GM18951 (cell line): ENCODE measurements at regions not wholly inside any gene's neighbourhood (a gene's known extent, or its start where the extent isn't known, plus 50 kb on each side); places are given as distances from the start of the nearest gene placed in this dataset.
"Not testable (repeated sequence)": the region's sequence is repeated elsewhere in the genome, so short reads cannot be mapped to it uniquely, and the experiment has no call there.

Experiments
- POLR2A ChIP-seq: IDR thresholded peaks from 4 replicates; pipeline ENCODE4 v1.6.1; 2011; ENCODE audit warnings: mild to moderate bottlenecking; ENCODE audit not compliant: insufficient read length, insufficient read depth; ENCODE audit errors: extremely low read depth
- in situ Hi-C: fragments of 300-500 bp; cut with MboI; formaldehyde crosslinking; loops from one replicate; pipeline ENCODE4 v1.12.0; 2022; ENCODE audit warnings: low sequenced_read_pairs, mixed read lengths, inconsistent platforms; ENCODE audit not compliant: unreplicated experiment

- no peak for TF ChIP-seq POLR2A
- in situ Hi-C loops = no loop called here
Observed at GRCh38 chr5:99814321-99815063, 720.7 kb upstream of the FAM174A start.

DNA sequence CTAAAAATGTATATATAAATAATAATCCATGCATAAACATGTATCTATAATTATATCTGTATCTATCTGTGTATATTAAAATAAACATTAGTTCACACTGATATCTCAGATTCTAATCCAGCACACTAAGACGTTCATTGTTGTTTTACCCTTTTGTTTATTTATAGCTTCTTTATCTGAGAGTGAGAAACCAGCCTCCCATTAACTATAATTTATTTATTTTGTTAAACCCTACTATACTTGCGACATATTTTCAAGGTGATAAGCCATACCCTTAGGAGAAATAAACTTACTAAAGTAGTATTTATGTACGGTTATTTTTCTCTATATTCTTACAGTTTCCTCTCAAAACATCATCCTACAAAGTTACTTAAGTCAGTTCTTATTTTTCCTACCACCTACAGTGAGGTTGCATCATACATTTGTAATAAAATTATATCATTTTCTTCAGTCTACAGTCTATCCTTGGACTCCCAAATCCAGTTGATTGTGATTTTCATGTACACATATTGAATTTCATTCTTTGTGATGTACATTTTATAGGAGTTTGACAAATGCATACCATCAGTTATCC lies 726.4 kb upstream of the FAM174A start:
- no peak for TF ChIP-seq POLR2A
- in situ Hi-C loops = no loop called here

DNA sequence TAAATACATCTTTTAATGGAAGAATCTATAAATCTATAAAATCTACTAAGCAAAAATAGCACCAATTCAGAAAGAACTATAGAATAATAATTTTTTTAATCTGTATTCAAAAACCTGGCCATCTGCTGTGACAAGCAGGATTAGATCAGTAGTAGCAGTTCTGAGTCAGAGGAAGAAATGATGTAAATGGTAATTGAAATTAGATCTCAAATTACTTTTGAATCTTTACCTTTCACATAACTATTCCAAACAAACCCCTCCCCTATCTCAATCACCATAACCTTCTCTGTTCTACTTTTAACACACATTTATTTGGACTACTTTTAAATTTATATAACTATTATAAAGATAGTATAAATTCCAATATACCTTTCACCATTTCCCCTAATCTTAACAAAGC lies 727.8 kb upstream of the FAM174A start:
- TF ChIP-seq POLR2A = no peak
- in situ Hi-C loops = no loop called here

DNA sequence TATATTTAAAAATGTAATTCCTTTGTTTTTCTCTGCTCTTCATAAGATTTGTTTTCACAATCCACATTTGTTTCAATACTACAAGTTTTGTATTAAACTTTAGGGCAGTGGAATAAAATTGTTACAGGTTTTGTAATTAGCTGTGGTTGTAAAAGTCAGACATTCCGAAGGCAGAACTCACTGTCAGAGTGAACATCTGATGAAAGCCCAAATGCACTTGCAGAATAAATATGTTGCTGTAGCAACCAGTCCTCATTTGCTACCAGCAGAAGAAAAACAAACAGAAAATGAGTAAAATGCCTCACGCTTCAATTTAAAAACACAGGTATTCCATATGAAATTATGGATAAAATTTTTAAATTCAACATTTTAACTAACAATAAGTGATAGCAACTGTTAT lies 740.1 kb upstream of the FAM174A start:
- TF ChIP-seq POLR2A = no peak
- in situ Hi-C loops = no loop called here

DNA sequence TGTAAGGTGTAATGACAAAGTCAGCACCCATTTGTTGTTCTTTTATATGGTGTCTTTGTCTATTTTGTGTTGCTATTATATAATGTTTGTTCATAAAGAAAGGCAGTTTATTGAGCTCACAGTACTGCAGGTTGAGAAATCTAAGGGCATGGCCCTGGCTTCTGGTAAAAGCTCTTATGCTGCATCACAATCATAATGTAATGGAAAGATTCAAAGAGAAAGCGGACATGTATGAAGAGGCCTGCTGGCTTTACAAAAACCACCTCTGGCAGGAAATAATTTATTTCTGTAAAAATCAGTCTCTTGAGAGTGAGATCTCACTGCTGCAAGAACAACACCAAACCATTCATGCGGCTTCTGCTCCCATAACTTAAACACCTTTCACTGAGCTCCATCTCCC lies 746.7 kb upstream of the FAM174A start:
- TF ChIP-seq POLR2A = no peak
- in situ Hi-C loops = no loop called here

DNA sequence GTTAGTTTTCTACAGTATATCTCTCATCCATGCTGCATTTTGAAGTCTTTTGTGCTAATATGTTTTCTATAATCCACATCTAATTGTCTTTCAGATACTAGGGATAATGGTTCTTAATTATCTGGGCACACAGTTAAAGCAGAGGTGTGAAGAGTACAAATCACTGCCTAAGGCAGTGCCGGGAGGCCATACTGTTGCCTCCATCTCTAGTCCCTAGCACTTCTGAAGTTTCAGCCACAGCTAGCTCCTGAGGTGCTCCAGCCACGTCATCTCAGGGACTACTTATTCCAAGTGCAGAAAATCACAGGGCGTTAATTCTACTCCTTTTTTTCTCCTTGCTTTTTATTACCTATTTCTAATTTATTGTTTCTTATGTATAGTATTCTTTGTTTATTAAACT lies 760.0 kb upstream of the FAM174A start:
- in situ Hi-C loops = no loop called here
- TF ChIP-seq POLR2A = no peak

DNA sequence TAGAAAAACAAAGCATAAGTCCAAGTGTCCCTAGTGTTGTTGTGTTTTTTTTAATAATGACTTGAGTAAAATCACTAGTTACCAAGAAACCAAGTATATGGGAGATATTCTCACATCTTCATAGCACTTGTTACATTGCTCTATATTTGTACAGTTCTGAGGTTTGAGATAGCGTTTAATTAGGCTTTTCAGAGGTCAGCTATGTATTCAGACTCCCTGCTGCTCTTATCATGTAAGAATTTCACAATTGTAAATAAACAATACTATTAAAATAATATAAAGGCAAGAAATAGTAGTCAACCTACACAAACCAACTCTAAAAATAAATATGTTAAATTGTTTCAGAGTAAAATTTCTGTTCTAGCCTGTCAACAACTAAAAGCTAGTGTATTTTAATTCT lies 761.9 kb upstream of the FAM174A start:
- TF ChIP-seq POLR2A = no peak
- in situ Hi-C loops = no loop called here

GRCh38 chr5:99771296-99771695 lies 763.9 kb upstream of the FAM174A start:
- in situ Hi-C loops = no loop called here
- no peak for TF ChIP-seq POLR2A

GRCh38 chr5:99765011-99765410 lies 770.2 kb upstream of the FAM174A start:
- TF ChIP-seq POLR2A = no peak
- in situ Hi-C loops = no loop called here

- in situ Hi-C loops = no loop called here
- no peak for TF ChIP-seq POLR2A
Observed at GRCh38 chr5:99763021-99763774, 772.0 kb upstream of the FAM174A start.

DNA sequence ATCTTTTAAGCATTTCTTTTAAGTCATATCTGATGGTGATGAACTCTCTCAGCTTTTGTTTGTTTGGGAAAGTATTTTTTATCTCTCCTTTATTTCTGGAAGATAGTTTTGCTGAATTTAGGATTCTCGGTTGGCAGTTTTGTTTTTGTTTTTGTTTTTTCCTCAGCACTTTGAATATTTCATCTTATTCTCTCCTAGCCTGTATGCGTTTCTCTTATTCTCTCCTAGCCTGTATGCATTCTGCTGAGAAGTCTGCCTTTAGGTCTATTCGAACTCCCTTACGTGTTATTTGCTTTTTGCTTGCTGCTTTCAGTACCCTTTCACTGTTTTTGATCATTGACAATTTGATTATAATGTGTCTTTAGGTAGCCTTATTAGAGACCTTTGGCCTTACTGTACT lies 787.8 kb upstream of the FAM174A start:
- in situ Hi-C loops = no loop called here
- TF ChIP-seq POLR2A = no peak

DNA sequence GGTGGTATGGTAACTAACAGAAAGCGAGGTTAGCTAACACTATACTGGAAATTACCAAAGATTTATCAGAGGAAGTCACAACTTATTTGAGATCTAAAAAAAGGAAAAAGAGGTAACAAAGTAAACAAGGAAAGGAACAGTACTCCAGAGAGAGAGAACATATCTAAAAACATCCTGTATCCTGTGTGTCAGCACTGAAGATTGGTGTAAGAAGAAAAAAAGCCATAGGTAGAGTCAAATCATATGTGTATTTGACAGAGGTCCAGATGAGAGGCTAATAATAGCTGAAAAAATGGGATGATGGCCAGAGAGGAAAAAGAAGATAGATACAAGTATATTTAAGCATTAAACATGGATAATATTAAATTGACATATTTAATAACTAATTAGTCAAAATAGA lies 802.0 kb upstream of the FAM174A start:
- in situ Hi-C loops = not testable (repeated sequence)

DNA sequence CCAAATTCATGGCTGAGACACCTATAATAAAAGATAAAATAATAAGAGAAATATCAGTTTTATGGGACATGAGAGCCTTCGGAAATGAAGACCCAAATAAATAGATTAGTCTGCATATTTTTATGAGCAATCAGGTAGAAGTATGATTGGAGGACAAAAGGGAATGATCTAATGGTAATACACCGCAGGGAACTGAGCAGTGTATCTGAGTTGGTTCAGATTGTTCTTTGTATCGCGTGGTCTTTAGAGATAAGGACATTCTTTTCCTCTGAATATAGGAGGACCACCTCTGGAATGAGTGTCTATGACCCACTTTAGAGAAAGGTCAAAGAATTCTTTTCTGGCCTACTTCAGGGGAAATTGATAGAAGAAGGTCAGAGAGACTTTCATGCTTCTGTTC lies 801.8 kb upstream of the CHD1 start:
- in situ Hi-C loops = not testable (repeated sequence)

GRCh38 chr5:99724732-99725290 lies 796.0 kb upstream of the CHD1 start:
- in situ Hi-C loops = no loop called here

More at GRCh38 chr5:99724732-99725290, 796.0 kb upstream of the CHD1 start:
- no peak for TF ChIP-seq POLR2A
